ENCODE measurements at regions not wholly inside any gene's neighbourhood (a gene's known extent, or its start where the extent isn't known, plus 50 kb on each side); places are given as distances from the start of the nearest gene placed in this dataset.
A peak's percentile ranks its signal among the peaks of the same experiment; 100 is the strongest.

DNA sequence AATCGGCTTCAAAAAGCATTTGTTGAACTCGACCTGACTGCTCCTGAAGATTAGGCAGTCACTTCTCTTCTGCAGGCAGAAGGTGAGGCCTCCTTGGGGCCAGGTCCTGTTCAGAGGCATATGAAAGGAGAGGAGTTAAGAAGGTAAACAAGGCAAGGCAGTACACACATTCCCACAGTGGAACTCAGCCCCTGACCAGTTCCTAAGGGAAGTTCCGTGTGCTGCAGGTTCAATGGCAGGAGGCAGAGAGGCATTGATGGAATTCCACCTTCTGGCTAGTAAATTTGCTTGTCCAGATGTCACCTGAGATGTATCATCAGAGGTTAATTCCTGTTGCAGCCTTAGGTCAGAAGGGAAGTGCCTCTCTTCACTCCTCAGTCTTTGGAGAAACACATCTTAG is 337.0 kb upstream of the MTNR1B start:
- H3K9ac ChIP-seq (ENCODE audit: low read length): no peak overlapping the region
- no peaks in the 10 kb centered on the region for H3F3A ChIP-seq (ENCODE audit: insufficient read depth, low read length, poor library complexity, severe bottlenecking)
- no peak for TF ChIP-seq SMC3 (conservative IDR thresholded peaks at IDR 0.05; ENCODE audit: poor library complexity)
- TF ChIP-seq RAD21 (conservative IDR thresholded peaks at IDR 0.05): no peak
- TF ChIP-seq EZH2 (IDR thresholded peaks at IDR 0.05; ENCODE audit: borderline replicate concordance, insufficient read depth, low read length, poor library complexity, severe bottlenecking): no peak
- no peak for TF ChIP-seq POLR2AphosphoS5 (IDR thresholded peaks at IDR 0.05)
- no peak for TF ChIP-seq EP300 (conservative IDR thresholded peaks at IDR 0.05; ENCODE audit: poor library complexity, severe bottlenecking)
- TF ChIP-seq TAF1 (IDR thresholded peaks at IDR 0.05; ENCODE audit: low read depth): no peak
- H3K27me3 ChIP-seq (ENCODE audit: insufficient read depth, low read depth, low read length): no peaks in the 10 kb centered on the region
- no peaks in the 10 kb centered on the region for H3K79me2 ChIP-seq (replicated peaks; ENCODE audit: insufficient read depth, low read length)
- H3K9me2 ChIP-seq (ENCODE audit: insufficient read depth, low read length): no peaks in the 10 kb centered on the region
- H2AFZ ChIP-seq (ENCODE audit: low read depth, low read length): no peak overlapping the region
- H3K27ac ChIP-seq (ENCODE audit: low read length): peak overlapping the region; percentile 43
- H3K9me3 ChIP-seq (ENCODE audit: low read length): no peaks in the 10 kb centered on the region
- H3K4me2 ChIP-seq (ENCODE audit: low read length): no peak overlapping the region
- H3K4me3 ChIP-seq (ENCODE audit: low read length): no peak overlapping the region
- no peaks in the 10 kb centered on the region for H4K20me1 ChIP-seq (ENCODE audit: insufficient read depth)
- no peaks in the 10 kb centered on the region for H3K36me3 ChIP-seq (ENCODE audit: insufficient read depth, low read length)

DNA sequence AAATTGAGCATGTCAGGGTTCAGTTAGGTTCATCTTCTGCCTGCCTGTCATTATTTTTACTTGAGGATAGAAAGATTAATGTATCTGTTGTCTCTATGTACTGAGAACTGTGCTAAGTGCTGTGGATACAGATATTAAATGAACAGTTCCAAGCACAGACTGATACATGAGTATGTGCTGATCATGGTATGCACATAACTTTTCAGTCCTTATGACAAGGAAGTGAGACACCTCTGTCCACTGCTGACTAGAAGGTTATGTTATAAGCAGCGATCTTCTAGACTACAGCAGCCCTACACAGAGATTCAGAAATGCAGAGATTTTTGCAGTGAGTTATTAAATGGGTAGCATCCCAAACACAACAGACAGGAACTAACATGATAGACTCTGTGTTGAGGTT is 335.6 kb upstream of the MTNR1B start:
- Histone ChIP-seq H3F3A (ENCODE audit: insufficient read depth, low read length, poor library complexity, severe bottlenecking) (no peaks in the 10 kb centered on the region), H3K27me3 (ENCODE audit: insufficient read depth, low read depth, low read length) (no peaks in the 10 kb centered on the region), H3K27ac (ENCODE audit: low read length) (no peak overlapping the region), H2AFZ (ENCODE audit: low read depth, low read length) (no peak overlapping the region), H3K79me2 (replicated peaks; ENCODE audit: insufficient read depth, low read length) (no peaks in the 10 kb centered on the region), H4K20me1 (ENCODE audit: insufficient read depth) (no peaks in the 10 kb centered on the region), H3K9me3 (ENCODE audit: low read length) (no peaks in the 10 kb centered on the region), H3K9me2 (ENCODE audit: insufficient read depth, low read length) (no peaks in the 10 kb centered on the region), H3K4me2 (ENCODE audit: low read length) (no peak overlapping the region), H3K36me3 (ENCODE audit: insufficient read depth, low read length) (no peaks in the 10 kb centered on the region), H3K4me3 (ENCODE audit: low read length) (no peak overlapping the region), H3K9ac (ENCODE audit: low read length) (no peak overlapping the region)
- no peak for TF ChIP-seq CTCF (IDR thresholded peaks at IDR 0.05; ENCODE audit: poor library complexity, severe bottlenecking)
- TF ChIP-seq MXI1 (conservative IDR thresholded peaks at IDR 0.05; ENCODE audit: poor library complexity, severe bottlenecking): no peak
- no peak for TF ChIP-seq EZH2 (IDR thresholded peaks at IDR 0.05; ENCODE audit: borderline replicate concordance, insufficient read depth, low read length, poor library complexity, severe bottlenecking)
- no peak for TF ChIP-seq RAD21 (conservative IDR thresholded peaks at IDR 0.05)
- no peak for TF ChIP-seq TAF1 (IDR thresholded peaks at IDR 0.05; ENCODE audit: low read depth)
- TF ChIP-seq REST (IDR thresholded peaks at IDR 0.05; ENCODE audit: borderline replicate concordance): no peak
- no peak for TF ChIP-seq EP300 (conservative IDR thresholded peaks at IDR 0.05; ENCODE audit: poor library complexity, severe bottlenecking)
- no peak for TF ChIP-seq SMC3 (conservative IDR thresholded peaks at IDR 0.05; ENCODE audit: poor library complexity)
- TF ChIP-seq POLR2AphosphoS5 (IDR thresholded peaks at IDR 0.05): no peak

Measured in neural cell (in vitro differentiated cells).